ENCODE measurements at regions not wholly inside any gene's neighbourhood (a gene's known extent, or its start where the extent isn't known, plus 50 kb on each side); places are given as distances from the start of the nearest gene placed in this dataset.

- DNase-seq (ENCODE audit: low read depth in 3 of 3, low spot score in 1 of 3), result no peak
These were observed 347.7 kb downstream of the GLRX3 start for GRCh38 chr10:130483691-130484467.

GRCh38 chr10:130484468-130485180 lies 348.4 kb downstream of the GLRX3 start:
- no peak for DNase-seq (ENCODE audit: low read depth in 3 of 3, low spot score in 1 of 3)

GRCh38 chr10:130485236-130485957 lies 349.2 kb downstream of the GLRX3 start:
- no peak for DNase-seq (ENCODE audit: low read depth in 3 of 3, low spot score in 1 of 3)

GRCh38 chr10:130485958-130486895 lies 350.0 kb downstream of the GLRX3 start:
- no peak for DNase-seq (ENCODE audit: low read depth in 3 of 3, low spot score in 1 of 3)

DNA sequence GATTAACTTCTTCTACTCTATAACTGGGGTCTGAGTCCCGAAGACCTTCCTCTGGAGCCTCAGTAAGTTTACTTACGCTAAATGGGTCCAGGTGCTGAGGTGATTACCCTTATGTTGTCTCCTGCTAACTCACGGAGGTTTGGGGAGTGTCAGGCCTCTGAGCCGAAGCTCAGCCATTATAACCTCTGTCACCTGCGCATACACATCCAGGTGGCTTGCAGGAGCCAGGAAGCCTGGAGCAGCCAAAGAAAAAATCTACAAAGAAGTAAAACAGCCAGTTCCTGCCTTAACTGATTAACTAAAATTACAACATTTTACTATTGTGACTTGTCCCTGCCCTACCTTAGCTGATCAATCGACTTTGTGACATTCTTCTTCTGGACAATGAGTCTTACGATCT lies 350.7 kb downstream of the GLRX3 start:
- DNase-seq (ENCODE audit: low read depth in 3 of 3, low spot score in 1 of 3), result no peak

GRCh38 chr10:130487566-130487965 lies 351.4 kb downstream of the GLRX3 start:
- DNase-seq (ENCODE audit: low read depth in 3 of 3, low spot score in 1 of 3), result no peak

- DNase-seq (ENCODE audit: low read depth in 3 of 3, low spot score in 1 of 3), result no peak
These were observed 353.7 kb downstream of the GLRX3 start for GRCh38 chr10:130489891-130490290.

DNA sequence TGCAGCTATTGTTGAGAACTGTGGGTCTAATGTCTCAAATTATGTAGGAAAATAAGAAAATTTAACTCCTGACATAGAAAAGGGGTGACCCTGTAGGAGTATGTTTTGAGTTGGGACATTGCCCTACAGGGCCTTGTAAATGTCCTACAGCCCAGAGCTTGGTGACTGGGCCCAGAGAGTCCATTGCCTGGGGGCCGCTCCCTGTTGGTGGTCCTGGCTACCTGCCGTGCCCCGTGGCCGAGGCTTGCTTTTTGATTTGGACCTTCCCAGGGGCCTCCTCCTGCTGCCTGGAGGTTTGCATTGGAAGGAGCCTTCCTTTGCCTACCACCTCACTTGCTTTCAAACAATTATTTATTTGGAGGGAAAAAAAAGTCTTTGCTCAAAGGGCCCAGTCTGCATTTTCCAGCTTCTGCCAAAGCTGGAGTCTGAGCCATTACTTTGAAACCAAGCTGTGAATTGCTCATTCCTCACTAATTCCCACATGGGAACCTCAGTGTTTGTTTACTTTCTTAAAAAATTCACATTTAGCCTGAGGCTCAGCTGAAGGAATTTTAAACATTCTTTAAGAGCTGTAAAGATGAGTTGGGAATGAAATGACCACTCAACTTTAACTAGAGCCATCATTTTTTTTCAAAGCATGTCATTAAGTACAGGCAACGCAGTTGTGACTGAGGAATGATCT lies 355.0 kb downstream of the GLRX3 start:
- no peak for DNase-seq (ENCODE audit: low read depth in 3 of 3, low spot score in 1 of 3)

- no peak for DNase-seq (ENCODE audit: low read depth in 3 of 3, low spot score in 1 of 3)
These were observed 355.5 kb downstream of the GLRX3 start for GRCh38 chr10:130491693-130492050.

DNA sequence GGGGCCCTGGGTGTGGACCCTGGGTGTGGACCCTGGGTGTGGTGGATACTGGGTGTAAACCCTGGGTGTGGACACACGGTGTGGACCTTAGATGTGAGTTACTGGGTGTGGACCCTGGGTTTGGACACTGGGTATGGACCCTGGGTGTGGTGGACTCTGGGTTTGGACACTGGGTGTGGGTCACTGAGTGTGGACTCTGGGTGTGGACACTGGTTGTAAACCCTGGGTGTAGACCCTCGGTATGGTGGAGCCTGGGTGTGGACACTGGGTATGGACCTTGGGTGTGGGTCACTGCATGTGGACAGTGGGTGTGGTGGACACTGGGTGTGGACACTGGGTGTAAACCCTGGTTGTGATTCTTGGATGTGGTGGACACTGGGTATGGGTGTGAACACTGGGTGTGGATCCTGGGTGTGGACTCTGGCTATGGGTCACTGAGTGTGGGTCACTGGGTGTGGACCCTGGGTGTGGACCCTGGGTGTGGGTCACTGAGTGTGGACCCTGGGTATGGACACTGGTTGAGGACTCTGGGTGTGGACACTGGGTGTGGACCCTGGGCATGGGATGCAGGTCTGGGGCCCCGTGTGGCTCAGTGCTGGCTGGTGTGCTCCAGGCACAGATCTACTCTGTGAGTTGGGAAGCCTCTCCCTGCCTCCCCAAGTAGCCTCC lies 356.2 kb downstream of the GLRX3 start:
- no peak for DNase-seq (ENCODE audit: low read depth in 3 of 3, low spot score in 1 of 3)

- DNase-seq (ENCODE audit: low read depth in 3 of 3, low spot score in 1 of 3), result no peak
These were observed 356.8 kb downstream of the GLRX3 start for GRCh38 chr10:130493021-130493420.

DNA sequence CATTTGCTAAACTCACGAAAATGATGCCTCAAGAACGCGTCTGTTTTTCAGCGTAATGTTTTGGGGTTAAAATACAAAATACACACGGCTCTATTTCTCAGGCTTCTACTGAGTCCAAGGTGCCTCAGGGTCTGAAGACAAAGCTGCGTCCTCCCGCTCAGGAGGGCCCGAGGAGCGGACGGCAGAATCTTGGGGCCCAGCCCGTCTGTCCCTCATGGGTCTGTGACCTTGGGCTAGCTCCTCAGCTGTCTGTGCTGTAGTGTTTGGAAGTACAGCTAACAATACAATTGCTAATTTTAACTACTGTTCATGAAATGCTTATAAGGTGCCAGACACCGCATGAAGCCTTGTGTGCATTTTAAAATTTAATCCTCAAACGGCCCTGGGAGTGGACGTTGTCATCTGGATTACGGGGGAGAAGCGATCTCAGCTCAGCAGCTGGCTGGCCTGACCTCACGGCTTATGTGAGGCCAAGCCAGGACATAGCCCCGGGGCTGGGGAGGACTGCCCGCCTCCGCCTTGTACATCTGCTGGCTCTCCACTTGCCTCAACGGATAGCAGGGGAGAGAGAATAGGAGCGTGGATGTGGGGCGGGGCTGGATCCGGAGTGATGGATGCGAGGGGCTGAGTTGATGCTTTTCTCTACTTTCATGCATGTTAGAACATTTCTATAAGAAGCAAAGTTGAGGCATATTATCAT lies 357.4 kb downstream of the GLRX3 start:
- DNase-seq (ENCODE audit: low read depth in 3 of 3, low spot score in 1 of 3), result no peak

DNA sequence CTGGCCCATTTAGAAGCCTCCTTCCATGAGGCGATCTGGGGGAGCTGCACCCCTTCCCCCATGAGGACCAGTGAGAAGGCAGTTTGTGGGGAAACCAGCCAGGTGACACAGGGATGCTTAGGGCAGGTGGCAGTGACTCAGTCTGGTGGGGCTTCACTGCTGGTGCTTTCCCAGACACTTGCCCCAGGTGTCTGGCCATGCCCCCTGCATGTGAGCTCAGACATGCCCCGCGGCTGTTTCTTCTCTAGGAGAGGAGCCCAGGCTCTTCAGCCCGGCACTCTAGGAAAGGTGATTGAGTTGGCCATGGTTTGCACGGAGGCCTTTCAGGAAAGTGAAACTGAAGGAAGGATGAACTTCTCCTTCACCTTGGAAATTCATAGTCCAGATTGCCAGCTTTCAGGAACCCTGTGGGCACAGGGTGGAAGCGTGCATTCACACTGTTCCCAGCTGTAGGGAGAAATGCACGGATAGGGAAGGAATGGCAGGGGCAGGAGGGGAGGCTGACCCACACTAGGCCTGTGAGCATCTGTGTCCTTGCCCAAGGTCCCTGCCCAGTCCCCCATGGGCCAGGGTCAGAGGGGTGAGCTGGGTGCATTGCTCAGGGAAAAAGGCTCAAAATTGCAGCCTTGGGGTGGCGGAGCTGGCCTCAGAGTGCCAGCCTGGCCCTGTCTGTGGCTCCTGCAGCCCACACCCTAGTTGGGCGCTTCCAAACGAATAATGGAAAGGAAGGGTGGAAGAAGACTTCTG lies 359.1 kb downstream of the GLRX3 start:
- DNase-seq (ENCODE audit: low read depth in 3 of 3, low spot score in 1 of 3), result no peak

DNA sequence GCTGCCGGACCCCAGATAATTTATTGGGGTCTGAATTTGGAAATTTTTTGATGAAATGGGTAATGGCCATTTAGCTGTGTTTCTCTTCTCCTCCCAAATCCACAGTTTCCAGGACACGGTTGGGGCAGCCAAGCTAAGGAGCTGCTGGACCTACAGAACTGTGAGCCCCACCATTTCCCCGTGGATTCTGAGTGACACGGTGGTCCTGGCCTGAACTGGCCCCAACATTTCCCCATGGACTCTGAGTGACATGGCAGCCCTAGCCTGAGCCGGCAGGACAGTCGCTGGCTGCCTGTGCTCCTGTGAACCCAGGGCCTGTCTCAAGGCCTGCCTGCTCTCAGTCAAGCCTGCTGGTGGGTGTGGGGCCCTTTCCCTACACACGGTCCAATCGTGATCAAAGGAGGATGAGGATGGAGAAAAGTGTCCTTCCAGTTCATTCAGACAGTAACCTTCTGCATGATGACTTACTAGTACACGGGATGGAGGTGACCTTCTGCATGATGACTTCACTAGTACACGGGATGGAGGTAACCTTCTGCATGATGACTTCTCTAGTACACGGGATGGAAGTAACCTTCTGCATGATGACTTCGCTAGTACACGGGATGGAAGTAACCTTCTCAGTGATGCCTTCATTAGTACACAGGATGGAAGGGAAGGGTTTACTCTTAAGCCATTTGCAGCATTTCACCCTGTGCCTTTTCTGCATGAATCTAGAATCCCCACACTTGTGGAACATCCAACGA lies 359.9 kb downstream of the GLRX3 start:
- DNase-seq (ENCODE audit: low read depth in 3 of 3, low spot score in 1 of 3), result no peak

DNA sequence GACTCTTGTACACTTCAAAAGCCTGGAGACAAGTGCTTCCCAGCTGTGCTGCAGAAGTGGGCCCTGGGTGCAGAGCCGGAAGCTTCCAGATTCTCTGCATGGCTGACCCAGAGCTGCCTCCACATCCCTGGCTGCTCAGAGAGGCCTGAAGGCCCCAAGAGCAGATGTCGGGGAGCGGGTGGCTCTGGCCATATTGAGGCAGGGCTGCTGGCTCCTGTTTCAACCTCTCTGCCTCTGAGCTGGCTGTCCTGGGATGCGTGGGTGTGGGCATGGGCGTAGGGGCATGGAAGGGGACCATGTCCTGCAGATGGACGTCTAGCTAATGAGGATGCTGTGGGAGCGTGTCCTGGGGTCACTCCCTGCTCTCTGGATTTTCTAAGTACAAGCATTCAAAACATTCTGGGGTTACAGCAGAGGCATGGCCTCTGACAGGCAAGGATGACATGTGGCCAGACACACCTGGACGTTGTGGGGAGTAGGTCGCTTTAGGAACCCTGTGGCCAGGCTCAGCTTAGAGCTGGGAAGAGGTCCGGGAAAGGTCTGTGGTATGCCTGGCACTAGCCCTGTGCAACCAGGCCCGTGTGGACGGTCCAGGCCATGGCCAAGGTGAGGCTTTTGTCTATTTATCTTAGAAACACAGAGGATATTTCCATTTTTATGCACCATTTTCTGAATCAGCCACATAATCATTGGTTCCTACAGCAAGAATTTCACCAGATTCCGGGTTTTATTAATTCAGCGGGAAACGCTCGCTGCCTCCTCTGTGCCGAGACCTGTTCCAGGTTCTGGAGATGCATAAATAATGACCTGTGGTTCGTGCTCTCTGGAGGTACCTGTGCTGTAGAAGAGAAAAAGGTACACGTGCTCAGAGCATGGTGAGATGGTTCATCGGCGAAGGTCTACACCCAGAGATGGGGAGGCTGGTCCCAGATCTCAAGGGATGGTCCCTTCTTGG lies 361.1 kb downstream of the GLRX3 start:
- DNase-seq (ENCODE audit: low read depth in 3 of 3, low spot score in 1 of 3), result no peak

DNA sequence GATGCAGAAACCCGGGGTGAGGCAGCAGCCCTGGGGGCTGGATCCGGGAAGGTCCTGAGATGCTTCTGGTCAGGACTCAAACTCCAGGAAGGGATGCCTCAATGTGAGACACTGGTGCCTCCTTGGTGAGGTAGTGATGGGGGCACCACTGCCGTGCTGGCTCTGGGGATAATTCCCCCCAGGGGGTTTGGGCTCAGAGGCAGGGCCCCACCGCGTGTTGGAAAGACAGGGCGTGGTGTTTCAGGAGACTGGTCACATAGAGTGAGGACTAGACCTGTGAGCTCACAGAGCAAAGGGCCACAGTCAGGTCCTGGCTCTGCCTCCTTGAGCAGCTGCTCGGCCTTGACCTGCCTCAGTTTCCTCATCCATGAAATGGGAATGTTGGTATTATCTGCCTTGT lies 361.9 kb downstream of the GLRX3 start:
- no peak for DNase-seq (ENCODE audit: low read depth in 3 of 3, low spot score in 1 of 3)

- no peak for DNase-seq (ENCODE audit: low read depth in 3 of 3, low spot score in 1 of 3)
These were observed 362.7 kb downstream of the GLRX3 start for GRCh38 chr10:130498934-130499333.
